Stimulated activated naive CD8-positive, alpha-beta T cell treated with anti-CD3 and anti-CD28 coated beads, Interleukin-15, Interleukin-2, amounts not matched to agents 100 ng/mL and 50 ng/mL, for 24 hours (primary cell): ENCODE measurements at regions not wholly inside any gene's neighbourhood (a gene's known extent, or its start where the extent isn't known, plus 50 kb on each side); places are given as distances from the start of the nearest gene placed in this dataset.

Experiments used
- H3K27ac Mint-ChIP-seq: one replicate; pipeline ENCODE4 v1.8.0; 2021; ENCODE audit warnings: mild to moderate bottlenecking, mixed read lengths
- H3K27me3 Mint-ChIP-seq: one replicate; pipeline ENCODE4 v1.8.0; 2021; ENCODE audit warnings: mixed read lengths
- H3K36me3 Mint-ChIP-seq: one replicate; pipeline ENCODE4 v1.8.0; 2021; ENCODE audit warnings: low read depth, mixed read lengths
- H3K4me1 Mint-ChIP-seq: one replicate; pipeline ENCODE4 v1.8.0; 2021; ENCODE audit warnings: low read depth, mixed read lengths
- H3K4me3 Mint-ChIP-seq: one replicate; pipeline ENCODE4 v1.8.0; 2021; ENCODE audit warnings: mild to moderate bottlenecking, mixed read lengths
- H3K9me3 Mint-ChIP-seq: one replicate; pipeline ENCODE4 v1.8.0; 2021; ENCODE audit warnings: mixed read lengths

GRCh38 chr11:94671553-94672366, 96.4 kb upstream of the AMOTL1 start:
- no peaks in the 10 kb centered on the region for H3K36me3 Mint-ChIP-seq
- no peak overlapping the region for H3K27ac Mint-ChIP-seq
- H3K9me3 Mint-ChIP-seq = no peaks in the 10 kb centered on the region

GRCh38 chr11:94672636-94673035, 95.5 kb upstream of the AMOTL1 start:
- no peaks in the 10 kb centered on the region for H3K27me3 Mint-ChIP-seq
- H3K27ac Mint-ChIP-seq = no peak overlapping the region
- no peaks in the 10 kb centered on the region for H3K36me3 Mint-ChIP-seq
- no peaks in the 10 kb centered on the region for H3K4me1 Mint-ChIP-seq
- no peaks in the 10 kb centered on the region for H3K9me3 Mint-ChIP-seq
- no peak overlapping the region for H3K4me3 Mint-ChIP-seq

More at GRCh38 chr11:94671553-94672366, 96.4 kb upstream of the AMOTL1 start:
- no peaks in the 10 kb centered on the region for H3K4me1 Mint-ChIP-seq
- no peaks in the 10 kb centered on the region for H3K27me3 Mint-ChIP-seq
- H3K4me3 Mint-ChIP-seq = no peak overlapping the region

- Mint-ChIP-seq H3K9me3 (no peaks in the 10 kb centered on the region), H3K36me3 (no peaks in the 10 kb centered on the region), H3K4me3 (no peak overlapping the region), H3K27me3 (no peaks in the 10 kb centered on the region), H3K4me1 (no peaks in the 10 kb centered on the region), H3K27ac (no peak overlapping the region)
Observed at GRCh38 chr11:94673386-94673785, 94.8 kb upstream of the AMOTL1 start.

GRCh38 chr11:94673951-94674491, 94.1 kb upstream of the AMOTL1 start:
- H3K9me3 Mint-ChIP-seq = no peaks in the 10 kb centered on the region
- no peaks in the 10 kb centered on the region for H3K27me3 Mint-ChIP-seq
- H3K36me3 Mint-ChIP-seq = no peaks in the 10 kb centered on the region
- no peaks in the 10 kb centered on the region for H3K4me1 Mint-ChIP-seq
- no peak overlapping the region for H3K4me3 Mint-ChIP-seq
- no peak overlapping the region for H3K27ac Mint-ChIP-seq

GRCh38 chr11:94675239-94675638, 92.9 kb upstream of the AMOTL1 start:
- no peak overlapping the region for H3K27ac Mint-ChIP-seq
- no peaks in the 10 kb centered on the region for H3K36me3 Mint-ChIP-seq
- H3K4me1 Mint-ChIP-seq = no peaks in the 10 kb centered on the region
- no peaks in the 10 kb centered on the region for H3K9me3 Mint-ChIP-seq
- H3K4me3 Mint-ChIP-seq = no peak overlapping the region
- H3K27me3 Mint-ChIP-seq = no peaks in the 10 kb centered on the region

GRCh38 chr11:94675813-94676212, 92.3 kb upstream of the AMOTL1 start:
- Mint-ChIP-seq H3K9me3 (no peaks in the 10 kb centered on the region), H3K4me1 (no peaks in the 10 kb centered on the region), H3K36me3 (no peaks in the 10 kb centered on the region), H3K4me3 (no peak overlapping the region), H3K27me3 (peaks cover 3% of the 10 kb centered on the region), H3K27ac (no peak overlapping the region)

GRCh38 chr11:94676814-94677213, 91.3 kb upstream of the AMOTL1 start:
- Mint-ChIP-seq H3K4me1 (no peaks in the 10 kb centered on the region), H3K36me3 (no peaks in the 10 kb centered on the region)

GRCh38 chr11:94678236-94678635, 89.9 kb upstream of the AMOTL1 start:
- no peaks in the 10 kb centered on the region for H3K36me3 Mint-ChIP-seq
- no peaks in the 10 kb centered on the region for H3K9me3 Mint-ChIP-seq
- no peaks in the 10 kb centered on the region for H3K4me1 Mint-ChIP-seq
- H3K27ac Mint-ChIP-seq = no peak overlapping the region
- H3K4me3 Mint-ChIP-seq = no peak overlapping the region
- peaks cover 5% of the 10 kb centered on the region for H3K27me3 Mint-ChIP-seq

More at GRCh38 chr11:94676814-94677213, 91.3 kb upstream of the AMOTL1 start:
- no peak overlapping the region for H3K4me3 Mint-ChIP-seq
- peaks cover 5% of the 10 kb centered on the region for H3K27me3 Mint-ChIP-seq
- no peaks in the 10 kb centered on the region for H3K9me3 Mint-ChIP-seq
- H3K27ac Mint-ChIP-seq = no peak overlapping the region

GRCh38 chr11:94678901-94679300, 89.3 kb upstream of the AMOTL1 start:
- H3K4me1 Mint-ChIP-seq = no peaks in the 10 kb centered on the region
- H3K27me3 Mint-ChIP-seq = peaks cover 5% of the 10 kb centered on the region
- no peak overlapping the region for H3K4me3 Mint-ChIP-seq
- H3K9me3 Mint-ChIP-seq = no peaks in the 10 kb centered on the region
- no peaks in the 10 kb centered on the region for H3K36me3 Mint-ChIP-seq
- no peak overlapping the region for H3K27ac Mint-ChIP-seq

GRCh38 chr11:94680426-94680825, 87.7 kb upstream of the AMOTL1 start:
- Mint-ChIP-seq H3K36me3 (no peaks in the 10 kb centered on the region), H3K4me1 (no peaks in the 10 kb centered on the region), H3K27me3 (peaks cover 10% of the 10 kb centered on the region), H3K9me3 (no peaks in the 10 kb centered on the region), H3K4me3 (no peak overlapping the region), H3K27ac (no peak overlapping the region)

GRCh38 chr11:94681140-94681539, 87.0 kb upstream of the AMOTL1 start:
- Mint-ChIP-seq H3K4me1 (no peaks in the 10 kb centered on the region), H3K27ac (no peak overlapping the region), H3K27me3 (peaks cover 10% of the 10 kb centered on the region), H3K36me3 (no peaks in the 10 kb centered on the region), H3K9me3 (no peaks in the 10 kb centered on the region), H3K4me3 (no peak overlapping the region)

- H3K4me3 Mint-ChIP-seq = no peak overlapping the region
- H3K27me3 Mint-ChIP-seq = peaks cover 10% of the 10 kb centered on the region
- no peak overlapping the region for H3K27ac Mint-ChIP-seq
- H3K4me1 Mint-ChIP-seq = no peaks in the 10 kb centered on the region
- no peaks in the 10 kb centered on the region for H3K9me3 Mint-ChIP-seq
- no peaks in the 10 kb centered on the region for H3K36me3 Mint-ChIP-seq
Observed at GRCh38 chr11:94681852-94682251, 86.3 kb upstream of the AMOTL1 start.

GRCh38 chr11:94694309-94695060, 73.7 kb upstream of the AMOTL1 start:
- no peaks in the 10 kb centered on the region for H3K9me3 Mint-ChIP-seq
- H3K27ac Mint-ChIP-seq = no peak overlapping the region
- peaks cover 23% of the 10 kb centered on the region for H3K27me3 Mint-ChIP-seq
- no peaks in the 10 kb centered on the region for H3K4me1 Mint-ChIP-seq
- H3K4me3 Mint-ChIP-seq = no peak overlapping the region
- H3K36me3 Mint-ChIP-seq = no peaks in the 10 kb centered on the region

GRCh38 chr11:94697156-94697555, 71.0 kb upstream of the AMOTL1 start:
- Mint-ChIP-seq H3K4me1 (no peaks in the 10 kb centered on the region), H3K4me3 (no peak overlapping the region), H3K27me3 (peaks cover 35% of the 10 kb centered on the region), H3K9me3 (no peaks in the 10 kb centered on the region), H3K27ac (no peak overlapping the region), H3K36me3 (no peaks in the 10 kb centered on the region)

- H3K27me3 Mint-ChIP-seq = peaks cover 22% of the 10 kb centered on the region
- no peaks in the 10 kb centered on the region for H3K9me3 Mint-ChIP-seq
- no peaks in the 10 kb centered on the region for H3K36me3 Mint-ChIP-seq
- no peak overlapping the region for H3K4me3 Mint-ChIP-seq
- H3K27ac Mint-ChIP-seq = no peak overlapping the region
- H3K4me1 Mint-ChIP-seq = no peaks in the 10 kb centered on the region
Observed at GRCh38 chr11:94700622-94701021, 67.5 kb upstream of the AMOTL1 start.
